ENCODE measurements at regions not wholly inside any gene's neighbourhood (a gene's known extent, or its start where the extent isn't known, plus 50 kb on each side); places are given as distances from the start of the nearest gene placed in this dataset.
"Not testable (repeated sequence)": the region's sequence is repeated elsewhere in the genome, so short reads cannot be mapped to it uniquely, and the experiment has no call there.

- H3K9me3 ChIP-seq (ENCODE audit: control insufficient read depth in 1 of 2, low read length in 2 of 2); CTCF ChIA-PET (ENCODE audit: partially characterized antibody); H3K4me1 ChIP-seq (ENCODE audit: insufficient read depth, low read length); H3K27me3 Mint-ChIP-seq; POLR2A ChIA-PET (ENCODE audit: partially characterized antibody); H3K27me3 ChIP-seq (ENCODE audit: insufficient read depth, low read length); DNase-seq; intact Hi-C loops (cut with micrococcal nuclease); H3K4me3 ChIP-seq (ENCODE audit: low read length in 2 of 2); H3K36me3 Mint-ChIP-seq; H3K36me3 ChIP-seq (ENCODE audit: insufficient read depth, low read length); H3K4me3 Mint-ChIP-seq; H3K27ac ChIP-seq (ENCODE audit: low read depth, low read length); H3K27ac Mint-ChIP-seq; H3K4me1 Mint-ChIP-seq: not testable (repeated sequence)
- peaks cover 6 to 32% (median 18%) of the 10 kb centered on the region in 8 donors for H3K9me3 Mint-ChIP-seq
Measured at GRCh38 chr10:81644485-81644884, 230.5 kb upstream of the NRG3 start.

- Histone ChIP-seq H3K27me3 (ENCODE audit: insufficient read depth, low read length) (no peaks in the 10 kb centered on the region), H3K36me3 (ENCODE audit: insufficient read depth, low read length) (no peaks in the 10 kb centered on the region), H3K9me3 (ENCODE audit: control insufficient read depth in 1 of 2, low read length in 2 of 2) (no peaks in the 10 kb centered on the region), H3K4me3 (ENCODE audit: low read length in 2 of 2) (no peak overlapping the region), H3K4me1 (ENCODE audit: insufficient read depth, low read length) (no peaks in the 10 kb centered on the region), H3K27ac (ENCODE audit: low read depth, low read length) (no peak overlapping the region)
- DNase-seq: no peak
- H3K27me3 Mint-ChIP-seq: no peaks in the 10 kb centered on the region
- no peak overlapping the region for H3K27ac Mint-ChIP-seq
- intact Hi-C loops (cut with micrococcal nuclease): no loop called here
- H3K4me1 Mint-ChIP-seq: no peaks in the 10 kb centered on the region
- H3K36me3 Mint-ChIP-seq: no peaks in the 10 kb centered on the region
- ChIA-PET POLR2A (ENCODE audit: partially characterized antibody) (no interaction called here), CTCF (ENCODE audit: partially characterized antibody) (no interaction called here)
- H3K9me3 Mint-ChIP-seq: peaks cover 3 to 37% (median 14%) of the 10 kb centered on the region in 8 donors
- no peak overlapping the region for H3K4me3 Mint-ChIP-seq
Measured at GRCh38 chr10:81655986-81656385, 219.0 kb upstream of the NRG3 start.

GRCh38 chr10:81662837-81663236 is 212.2 kb upstream of the NRG3 start:
- Histone ChIP-seq H3K27me3 (ENCODE audit: insufficient read depth, low read length) (no peaks in the 10 kb centered on the region), H3K36me3 (ENCODE audit: insufficient read depth, low read length) (no peaks in the 10 kb centered on the region), H3K9me3 (ENCODE audit: control insufficient read depth in 1 of 2, low read length in 2 of 2) (no peaks in the 10 kb centered on the region), H3K27ac (ENCODE audit: low read depth, low read length) (no peak overlapping the region), H3K4me1 (ENCODE audit: insufficient read depth, low read length) (no peaks in the 10 kb centered on the region), H3K4me3 (ENCODE audit: low read length in 2 of 2) (no peak overlapping the region)
- ChIA-PET POLR2A (ENCODE audit: partially characterized antibody) (no interaction called here), CTCF (ENCODE audit: partially characterized antibody) (no interaction called here)
- no peaks in the 10 kb centered on the region for H3K4me1 Mint-ChIP-seq
- H3K9me3 Mint-ChIP-seq: peaks cover 0 to 13% (median 3%) of the 10 kb centered on the region in 8 donors
- no peak overlapping the region for H3K27ac Mint-ChIP-seq
- H3K27me3 Mint-ChIP-seq: no peaks in the 10 kb centered on the region
- DNase-seq: no peak
- intact Hi-C loops (cut with micrococcal nuclease): no loop called here
- no peak overlapping the region for H3K4me3 Mint-ChIP-seq
- no peaks in the 10 kb centered on the region for H3K36me3 Mint-ChIP-seq

GRCh38 chr10:81664800-81665199 is 210.2 kb upstream of the NRG3 start:
- POLR2A ChIA-PET (ENCODE audit: partially characterized antibody); intact Hi-C loops (cut with micrococcal nuclease); H3K27ac Mint-ChIP-seq; H3K4me3 ChIP-seq (ENCODE audit: low read length in 2 of 2); H3K27me3 Mint-ChIP-seq; H3K9me3 ChIP-seq (ENCODE audit: control insufficient read depth in 1 of 2, low read length in 2 of 2); H3K36me3 ChIP-seq (ENCODE audit: insufficient read depth, low read length); H3K27me3 ChIP-seq (ENCODE audit: insufficient read depth, low read length); H3K4me1 ChIP-seq (ENCODE audit: insufficient read depth, low read length); H3K4me3 Mint-ChIP-seq; H3K27ac ChIP-seq (ENCODE audit: low read depth, low read length); DNase-seq; H3K4me1 Mint-ChIP-seq; H3K36me3 Mint-ChIP-seq; CTCF ChIA-PET (ENCODE audit: partially characterized antibody): not testable (repeated sequence)
- peaks cover 0 to 15% (median 7%) of the 10 kb centered on the region in 8 donors for H3K9me3 Mint-ChIP-seq

GRCh38 chr10:81674941-81675340 is 200.1 kb upstream of the NRG3 start:
- Histone ChIP-seq H3K27me3 (ENCODE audit: insufficient read depth, low read length) (no peaks in the 10 kb centered on the region), H3K36me3 (ENCODE audit: insufficient read depth, low read length) (no peaks in the 10 kb centered on the region), H3K27ac (ENCODE audit: low read depth, low read length) (no peak overlapping the region), H3K4me3 (ENCODE audit: low read length in 2 of 2) (no peak overlapping the region), H3K9me3 (ENCODE audit: control insufficient read depth in 1 of 2, low read length in 2 of 2) (no peaks in the 10 kb centered on the region), H3K4me1 (ENCODE audit: insufficient read depth, low read length) (no peaks in the 10 kb centered on the region)
- H3K36me3 Mint-ChIP-seq: no peaks in the 10 kb centered on the region
- ChIA-PET CTCF (ENCODE audit: partially characterized antibody) (no interaction called here), POLR2A (ENCODE audit: partially characterized antibody) (no interaction called here)
- H3K27me3 Mint-ChIP-seq: no peaks in the 10 kb centered on the region
- H3K4me1 Mint-ChIP-seq: no peaks in the 10 kb centered on the region
- intact Hi-C loops (cut with micrococcal nuclease): no loop called here
- no peak overlapping the region for H3K27ac Mint-ChIP-seq
- no peak overlapping the region for H3K4me3 Mint-ChIP-seq
- no peak for DNase-seq
- peaks cover 0 to 7% (median 4%) of the 10 kb centered on the region in 8 donors for H3K9me3 Mint-ChIP-seq

- ChIA-PET CTCF (ENCODE audit: partially characterized antibody) (no interaction called here), POLR2A (ENCODE audit: partially characterized antibody) (no interaction called here)
- Mint-ChIP-seq H3K4me1 (no peaks in the 10 kb centered on the region), H3K9me3 (peaks cover 0 to 8% (median 4%) of the 10 kb centered on the region in 8 donors), H3K27ac (no peak overlapping the region), H3K36me3 (no peaks in the 10 kb centered on the region), H3K4me3 (no peak overlapping the region), H3K27me3 (no peaks in the 10 kb centered on the region)
- H3K9me3 ChIP-seq (ENCODE audit: control insufficient read depth in 1 of 2, low read length in 2 of 2): no peaks in the 10 kb centered on the region
- no peak for DNase-seq
- no peaks in the 10 kb centered on the region for H3K27me3 ChIP-seq (ENCODE audit: insufficient read depth, low read length)
- intact Hi-C loops (cut with micrococcal nuclease): no loop called here
- H3K4me3 ChIP-seq (ENCODE audit: low read length in 2 of 2): no peak overlapping the region
- H3K4me1 ChIP-seq (ENCODE audit: insufficient read depth, low read length): no peaks in the 10 kb centered on the region
- no peak overlapping the region for H3K27ac ChIP-seq (ENCODE audit: low read depth, low read length)
- H3K36me3 ChIP-seq (ENCODE audit: insufficient read depth, low read length): no peaks in the 10 kb centered on the region
Measured at GRCh38 chr10:81679291-81679690, 195.7 kb upstream of the NRG3 start.

- no peaks in the 10 kb centered on the region for H3K36me3 Mint-ChIP-seq
- H3K4me3 Mint-ChIP-seq: no peak overlapping the region
- no peaks in the 10 kb centered on the region for H3K27me3 Mint-ChIP-seq
- Histone ChIP-seq H3K4me1 (ENCODE audit: insufficient read depth, low read length) (no peaks in the 10 kb centered on the region), H3K27ac (ENCODE audit: low read depth, low read length) (no peak overlapping the region), H3K36me3 (ENCODE audit: insufficient read depth, low read length) (no peaks in the 10 kb centered on the region), H3K4me3 (ENCODE audit: low read length in 2 of 2) (no peak overlapping the region), H3K27me3 (ENCODE audit: insufficient read depth, low read length) (no peaks in the 10 kb centered on the region), H3K9me3 (ENCODE audit: control insufficient read depth in 1 of 2, low read length in 2 of 2) (no peaks in the 10 kb centered on the region)
- H3K4me1 Mint-ChIP-seq: no peaks in the 10 kb centered on the region
- intact Hi-C loops (cut with micrococcal nuclease): no loop called here
- DNase-seq: no peak
- H3K9me3 Mint-ChIP-seq: peaks cover 0 to 8% (median 4%) of the 10 kb centered on the region in 8 donors
- H3K27ac Mint-ChIP-seq: no peak overlapping the region
- POLR2A ChIA-PET (ENCODE audit: partially characterized antibody): no interaction called here
- CTCF ChIA-PET (ENCODE audit: partially characterized antibody): no interaction called here
Measured at GRCh38 chr10:81680359-81680758, 194.6 kb upstream of the NRG3 start.

GRCh38 chr10:81688459-81688858 is 186.5 kb upstream of the NRG3 start:
- H3K27me3 Mint-ChIP-seq: no peaks in the 10 kb centered on the region

More at GRCh38 chr10:81688459-81688858, 186.5 kb upstream of the NRG3 start:
- no peak overlapping the region for H3K27ac Mint-ChIP-seq
- no peak overlapping the region for H3K4me3 Mint-ChIP-seq
- intact Hi-C loops (cut with micrococcal nuclease): no loop called here
- no peaks in the 10 kb centered on the region for H3K36me3 Mint-ChIP-seq
- Histone ChIP-seq H3K27me3 (ENCODE audit: insufficient read depth, low read length) (no peaks in the 10 kb centered on the region), H3K36me3 (ENCODE audit: insufficient read depth, low read length) (no peaks in the 10 kb centered on the region), H3K4me1 (ENCODE audit: insufficient read depth, low read length) (no peaks in the 10 kb centered on the region), H3K4me3 (ENCODE audit: low read length in 2 of 2) (no peak overlapping the region), H3K9me3 (ENCODE audit: control insufficient read depth in 1 of 2, low read length in 2 of 2) (no peaks in the 10 kb centered on the region), H3K27ac (ENCODE audit: low read depth, low read length) (no peak overlapping the region)
- peaks cover 0 to 13% (median 3%) of the 10 kb centered on the region in 8 donors for H3K9me3 Mint-ChIP-seq
- POLR2A ChIA-PET (ENCODE audit: partially characterized antibody): no interaction called here
- H3K4me1 Mint-ChIP-seq: no peaks in the 10 kb centered on the region
- CTCF ChIA-PET (ENCODE audit: partially characterized antibody): no interaction called here
- DNase-seq: no peak
